SK-N-SH (cell line): ENCODE measurements at regions not wholly inside any gene's neighbourhood (a gene's known extent, or its start where the extent isn't known, plus 50 kb on each side); places are given as distances from the start of the nearest gene placed in this dataset.

Experiments
- CTCF ChIA-PET: fragments of 300-600, 350-600 bp; formaldehyde crosslinking; extraction: SDS; loops from one replicate; lab custom pipeline; 2021; lab: Yijun Ruan, JAX
- POLR2A ChIA-PET: fragments of 350-600 bp; sonication (Branson Sonifier 250); formaldehyde crosslinking; extraction: SDS; loops from one replicate; lab custom pipeline; 2020; ENCODE audit warnings: antibody characterized with exemption, inconsistent platforms; lab: Yijun Ruan, JAX
- DNase-seq: peaks from one replicate; pipeline ENCODE4 v3.0.0; 2012
- H2AFZ ChIP-seq: fragments of 200-600 bp; sonication (generic); 2 replicates; pipeline ENCODE4 v1.8.1; 2016; ENCODE audit warnings: antibody characterized with exemption, mild to moderate bottlenecking, low read depth
- H3F3A ChIP-seq: fragments of 200-600 bp; sonication (generic); replicated peaks from 2 replicates; pipeline ENCODE3; 2016; ENCODE audit warnings: antibody characterized with exemption, mild to moderate bottlenecking; ENCODE audit not compliant: insufficient read depth
- H3K27ac ChIP-seq, 2 experiments: fragments of 200-500 bp in 1 of 2; fragments of 200-600 bp in 1 of 2; sonication (Bioruptor generic) in 1 of 2; sonication (generic), shearing (Covaris generic) in 1 of 2; 2 replicates each; pipeline versions ENCODE4 v1.5.1 to v1.6.1; 2014 to 2016; ENCODE audit warnings: low read depth in 2 of 2, inconsistent platforms in 1 of 2, low read length in 1 of 2, mild to moderate bottlenecking in 1 of 2, mixed read lengths in 1 of 2
- H3K27me3 ChIP-seq: fragments of 200-600 bp; sonication (generic), shearing (Covaris generic); 2 replicates; pipeline ENCODE4 v1.6.1; 2016; ENCODE audit warnings: mixed run types; ENCODE audit not compliant: insufficient read depth
- H3K36me3 ChIP-seq, 2 experiments: fragments of 200-500 bp in 1 of 2; fragments of 200-600 bp in 1 of 2; sonication (Bioruptor generic) in 1 of 2; sonication (generic) in 1 of 2; replicated peaks in 1 of 2; 2 replicates each; pipeline versions ENCODE3 to v1.5.1; 2014 to 2016; ENCODE audit warnings: low read length in 1 of 2, mild to moderate bottlenecking in 1 of 2; ENCODE audit not compliant: insufficient read depth in 2 of 2, control insufficient read depth in 1 of 2
- H3K4me1 ChIP-seq, 2 experiments: fragments of 200-500 bp in 1 of 2; fragments of 200-600 bp in 1 of 2; sonication (Bioruptor generic) in 1 of 2; sonication (generic), shearing (Covaris generic) in 1 of 2; 2 replicates each; pipeline versions ENCODE4 v1.5.1 to v1.6.1; 2014 to 2016; ENCODE audit warnings: low read depth in 1 of 2, low read length in 1 of 2, mixed run types in 1 of 2; ENCODE audit not compliant: insufficient read depth in 2 of 2, control insufficient read depth in 1 of 2
- H3K4me2 ChIP-seq: fragments of 200-600 bp; sonication (generic), shearing (Covaris generic); 2 replicates; pipeline ENCODE4 v1.6.1; 2017; ENCODE audit warnings: mixed run types
- H3K4me3 ChIP-seq, 2 experiments: fragments of 200-500 bp in 1 of 2; fragments of 200-600 bp in 1 of 2; sonication (Bioruptor generic) in 1 of 2; sonication (generic), shearing (Covaris generic) in 1 of 2; 2 replicates each; pipeline versions ENCODE4 v1.5.1 to v1.8.1; 2014 to 2016; ENCODE audit warnings: low read depth in 2 of 2, inconsistent platforms in 1 of 2, low read length in 1 of 2, mild to moderate bottlenecking in 1 of 2, mixed read lengths in 1 of 2, moderate library complexity in 1 of 2
- H3K79me2 ChIP-seq: fragments of 200-600 bp; sonication (generic); 2 replicates; pipeline ENCODE4 v1.8.1; 2017; ENCODE audit warnings: mild to moderate bottlenecking; ENCODE audit not compliant: insufficient read depth
- H3K9ac ChIP-seq: fragments of 200-600 bp; sonication (generic); 2 replicates; pipeline ENCODE4 v1.6.1; 2017; ENCODE audit warnings: mixed run types
- H3K9me2 ChIP-seq: fragments of 200-600 bp; sonication (generic); 2 replicates; pipeline ENCODE4 v1.6.1; 2017; ENCODE audit warnings: mixed run types
- H3K9me3 ChIP-seq: fragments of 200-600 bp; sonication (generic); 2 replicates; pipeline ENCODE4 v1.6.1; 2017; ENCODE audit warnings: mixed run types, mild to moderate bottlenecking, moderate library complexity
- H4K20me1 ChIP-seq: fragments of 200-600 bp; sonication (generic); 2 replicates; pipeline ENCODE4 v1.6.1; 2017; ENCODE audit warnings: mild to moderate bottlenecking, mixed run types; ENCODE audit not compliant: insufficient read depth
- ELF1 ChIP-seq: IDR thresholded peaks from 2 replicates; pipeline ENCODE4 v1.4.0; 2012
- FOXJ3 ChIP-seq: sonication (generic); formaldehyde crosslinking; IDR thresholded peaks from 2 replicates; pipeline ENCODE4 v1.5.1; 2020; ENCODE audit warnings: mild to moderate bottlenecking, missing genetic modification reagents
- FOXM1 ChIP-seq: IDR thresholded peaks from 2 replicates; pipeline ENCODE4 v1.4.0; 2012; ENCODE audit warnings: low read depth, mild to moderate bottlenecking
- GABPA ChIP-seq: IDR thresholded peaks from 2 replicates; pipeline ENCODE4 v1.4.0; 2012; ENCODE audit warnings: low read depth, mild to moderate bottlenecking
- GATA2 ChIP-seq: sonication (generic); formaldehyde crosslinking; IDR thresholded peaks from 2 replicates; pipeline ENCODE4 v1.5.0; 2020; ENCODE audit warnings: mild to moderate bottlenecking, missing genetic modification reagents
- MEF2A ChIP-seq: IDR thresholded peaks from 2 replicates; pipeline ENCODE4 v1.4.0; 2012; ENCODE audit warnings: low read depth, borderline replicate concordance
- MXI1 ChIP-seq: IDR thresholded peaks from 2 replicates; pipeline ENCODE4 v1.6.1; 2012; ENCODE audit warnings: mild to moderate bottlenecking, low read depth, low read length, improper control_type of control experiment
- POLR2AphosphoS5 ChIP-seq: IDR thresholded peaks from 2 replicates; pipeline ENCODE4 v1.6.1; 2012; ENCODE audit warnings: low read depth, low read length
- RAD21 ChIP-seq: IDR thresholded peaks from 2 replicates; pipeline ENCODE4 v1.6.1; 2012; ENCODE audit warnings: mild to moderate bottlenecking, low read length
- RFX5 ChIP-seq: IDR thresholded peaks from 2 replicates; pipeline ENCODE4 v1.6.1; 2012; ENCODE audit warnings: mild to moderate bottlenecking, improper control_type of control experiment, low read length
- TAF1 ChIP-seq: IDR thresholded peaks from 2 replicates; pipeline ENCODE4 v1.6.1; 2012; ENCODE audit warnings: low read depth, mild to moderate bottlenecking, low read length, moderate library complexity, borderline replicate concordance
- TEAD4 ChIP-seq: IDR thresholded peaks from 2 replicates; pipeline ENCODE4 v1.4.0; 2012; ENCODE audit warnings: mild to moderate bottlenecking, borderline replicate concordance; ENCODE audit not compliant: insufficient read depth
- YY1 ChIP-seq: IDR thresholded peaks from 2 replicates; pipeline ENCODE4 v1.4.0; 2012; ENCODE audit warnings: low read depth, mild to moderate bottlenecking
- WGBS: methylation state at CpG from one replicate; pipeline ENCODE4 v1.1.6; 2017; ENCODE audit warnings: low lambda C conversion rate; 5-methylcytosine and 5-hydroxymethylcytosine counted together
- TF ChIP-seq, protein P1 (sequence below): IDR thresholded peaks from 2 replicates; pipeline ENCODE4 v1.6.1; 2012; ENCODE audit warnings: mild to moderate bottlenecking, low read depth, low read length, moderate library complexity
- TF ChIP-seq, protein P2 (sequence below): fragments of 150-350 bp; IDR thresholded peaks from 2 replicates; pipeline ENCODE4 v1.6.1; 2016; ENCODE audit warnings: mild to moderate bottlenecking, low read depth, low read length
- TF ChIP-seq, protein P3 (sequence below): fragments of 200-600 bp; sonication (generic); IDR thresholded peaks from 2 replicates; pipeline ENCODE4 v1.6.1; 2017; ENCODE audit warnings: antibody characterized with exemption, mild to moderate bottlenecking, moderate library complexity

DNA sequence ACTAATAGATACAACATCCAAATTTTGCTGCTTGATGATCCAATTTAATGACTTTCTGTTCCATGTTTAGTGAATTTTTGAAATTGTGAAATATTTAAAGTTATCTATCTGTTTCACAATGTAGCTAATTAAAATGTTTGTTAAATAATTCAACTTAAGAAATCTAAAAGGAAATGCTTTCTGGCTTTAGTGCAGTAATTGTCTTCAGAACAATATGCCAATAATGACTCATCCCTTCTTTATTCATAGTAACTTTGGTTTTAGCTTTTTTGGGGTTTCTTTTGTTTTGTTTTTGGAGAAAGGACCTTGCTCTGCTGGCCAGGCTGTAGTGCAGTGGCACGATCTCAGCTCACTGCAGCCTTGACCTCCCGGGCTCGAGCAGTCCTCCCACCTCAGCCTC, 479.2 kb upstream of the RGS6 start:
- Histone ChIP-seq H3K9ac (no peak overlapping the region), H3K36me3 (peaks cover 0 to 10% of the 10 kb centered on the region in 2 experiments), H4K20me1 (no peaks in the 10 kb centered on the region), H3K4me1 (peaks cover 0 to 2% of the 10 kb centered on the region in 2 experiments; a peak in 2 of 4 replicates), H3K27ac (no peak overlapping the region), H3K9me3 (no peaks in the 10 kb centered on the region), H2AFZ (no peak overlapping the region), H3K27me3 (no peaks in the 10 kb centered on the region), H3K4me2 (no peak overlapping the region), H3F3A (peaks cover 7% of the 10 kb centered on the region), H3K4me3 (no peak overlapping the region), H3K79me2 (peaks cover 51% of the 10 kb centered on the region), H3K9me2 (no peaks in the 10 kb centered on the region)
- ChIA-PET CTCF (interaction anchor here (0.7 kb wide), 1 partner anchor 216 kb away, joined by 3 read pairs; no protein-coding TSS in a partner anchor), POLR2A (no interaction called here)
- 93% methylated on average over 3 of the region's 3 CpGs for WGBS
- TF ChIP-seq RFX5, result no peak
- DNase-seq, result no peak

DNA sequence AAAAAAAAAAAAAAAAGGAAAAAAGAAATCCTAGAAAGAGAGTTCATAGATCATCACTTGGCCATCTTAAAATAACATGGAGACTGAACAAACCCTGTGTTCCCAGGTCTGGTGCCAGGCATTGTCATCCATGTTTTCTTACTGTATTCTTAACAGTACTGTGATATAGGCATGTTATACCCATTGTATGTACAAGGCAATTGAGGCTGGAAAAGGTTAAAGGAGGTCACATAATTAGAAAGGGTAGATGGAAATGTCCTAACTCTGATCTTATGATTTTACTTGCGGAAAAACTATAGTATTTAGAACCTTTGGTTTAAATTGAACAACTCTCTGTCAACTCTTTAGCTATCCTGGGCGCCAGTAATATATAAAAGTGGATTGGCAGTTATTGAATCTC, 478.2 kb upstream of the RGS6 start:
- WGBS, result 45% methylated on average over 2 of the region's 2 CpGs
- Histone ChIP-seq H3K4me3 (no peak overlapping the region), H3K4me2 (no peak overlapping the region), H3K4me1 (peaks cover 0 to 2% of the 10 kb centered on the region in 2 experiments; a peak in 2 of 4 replicates), H2AFZ (no peak overlapping the region), H4K20me1 (no peaks in the 10 kb centered on the region), H3K9ac (no peak overlapping the region), H3F3A (peaks cover 7% of the 10 kb centered on the region), H3K27me3 (no peaks in the 10 kb centered on the region), H3K36me3 (peaks cover 0 to 10% of the 10 kb centered on the region in 2 experiments), H3K9me3 (no peaks in the 10 kb centered on the region), H3K27ac (no peak overlapping the region), H3K79me2 (peaks cover 52% of the 10 kb centered on the region), H3K9me2 (no peaks in the 10 kb centered on the region)
- TF ChIP-seq, protein P1, sequence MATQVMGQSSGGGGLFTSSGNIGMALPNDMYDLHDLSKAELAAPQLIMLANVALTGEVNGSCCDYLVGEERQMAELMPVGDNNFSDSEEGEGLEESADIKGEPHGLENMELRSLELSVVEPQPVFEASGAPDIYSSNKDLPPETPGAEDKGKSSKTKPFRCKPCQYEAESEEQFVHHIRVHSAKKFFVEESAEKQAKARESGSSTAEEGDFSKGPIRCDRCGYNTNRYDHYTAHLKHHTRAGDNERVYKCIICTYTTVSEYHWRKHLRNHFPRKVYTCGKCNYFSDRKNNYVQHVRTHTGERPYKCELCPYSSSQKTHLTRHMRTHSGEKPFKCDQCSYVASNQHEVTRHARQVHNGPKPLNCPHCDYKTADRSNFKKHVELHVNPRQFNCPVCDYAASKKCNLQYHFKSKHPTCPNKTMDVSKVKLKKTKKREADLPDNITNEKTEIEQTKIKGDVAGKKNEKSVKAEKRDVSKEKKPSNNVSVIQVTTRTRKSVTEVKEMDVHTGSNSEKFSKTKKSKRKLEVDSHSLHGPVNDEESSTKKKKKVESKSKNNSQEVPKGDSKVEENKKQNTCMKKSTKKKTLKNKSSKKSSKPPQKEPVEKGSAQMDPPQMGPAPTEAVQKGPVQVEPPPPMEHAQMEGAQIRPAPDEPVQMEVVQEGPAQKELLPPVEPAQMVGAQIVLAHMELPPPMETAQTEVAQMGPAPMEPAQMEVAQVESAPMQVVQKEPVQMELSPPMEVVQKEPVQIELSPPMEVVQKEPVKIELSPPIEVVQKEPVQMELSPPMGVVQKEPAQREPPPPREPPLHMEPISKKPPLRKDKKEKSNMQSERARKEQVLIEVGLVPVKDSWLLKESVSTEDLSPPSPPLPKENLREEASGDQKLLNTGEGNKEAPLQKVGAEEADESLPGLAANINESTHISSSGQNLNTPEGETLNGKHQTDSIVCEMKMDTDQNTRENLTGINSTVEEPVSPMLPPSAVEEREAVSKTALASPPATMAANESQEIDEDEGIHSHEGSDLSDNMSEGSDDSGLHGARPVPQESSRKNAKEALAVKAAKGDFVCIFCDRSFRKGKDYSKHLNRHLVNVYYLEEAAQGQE, result no peak
- POLR2A ChIA-PET, result no interaction called here
- DNase-seq, result no peak
- CTCF ChIA-PET, result no interaction called here

DNA sequence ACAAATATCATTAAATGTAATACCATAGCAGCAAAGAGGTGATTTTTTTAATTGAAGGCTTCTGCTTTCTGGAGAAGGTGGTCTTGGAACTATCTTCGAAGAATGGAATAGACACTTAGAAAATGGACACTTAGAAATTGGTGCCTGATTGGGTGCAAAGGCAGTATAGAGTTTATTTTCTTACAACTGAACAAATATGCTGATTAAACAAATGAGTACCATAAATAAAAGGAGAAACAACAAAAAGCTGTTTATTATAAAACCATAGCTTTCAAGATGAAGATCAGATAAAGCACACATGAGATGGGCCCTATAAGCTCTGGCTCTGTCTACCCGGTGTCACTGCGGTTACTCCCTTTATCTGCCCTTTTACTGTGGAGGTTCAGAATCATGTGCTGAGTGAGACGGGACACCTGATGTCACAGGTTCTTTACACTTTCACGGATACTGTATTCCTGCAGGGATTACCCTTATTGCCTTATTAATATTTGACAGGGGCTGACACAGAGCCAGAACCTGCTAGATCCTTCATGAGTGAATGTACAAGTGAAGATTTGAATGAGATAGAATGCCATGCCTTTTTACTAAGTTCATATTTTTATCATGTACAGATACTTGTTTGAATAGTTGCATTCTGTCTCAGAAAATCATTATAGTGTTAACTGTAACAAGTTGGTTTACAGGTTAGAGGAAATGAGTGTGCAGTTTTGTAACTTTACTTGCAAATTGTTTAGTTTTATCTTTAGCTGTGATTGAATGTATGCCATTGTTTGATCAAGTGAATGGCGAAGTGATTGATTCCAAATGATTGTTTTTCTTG, 477.5 kb upstream of the RGS6 start:
- 79% methylated on average over 6 of the region's 6 CpGs for WGBS
- H3K4me3 ChIP-seq, result no peak overlapping the region
- H3K27ac ChIP-seq, result no peak overlapping the region
- peaks cover 56% of the 10 kb centered on the region for H3K79me2 ChIP-seq
- H3K36me3 ChIP-seq, result peaks cover 0 to 6% of the 10 kb centered on the region in 2 experiments
- H3K4me1 ChIP-seq, result peaks cover 0 to 2% of the 10 kb centered on the region in 2 experiments; a peak in 2 of 4 replicates
- no peaks in the 10 kb centered on the region for H3K9me3 ChIP-seq
- POLR2A ChIA-PET, result no interaction called here
- no peak for DNase-seq
- no peaks in the 10 kb centered on the region for H3K27me3 ChIP-seq
- H3F3A ChIP-seq, result peaks cover 3% of the 10 kb centered on the region
- no peaks in the 10 kb centered on the region for H4K20me1 ChIP-seq
- CTCF ChIA-PET, result no interaction called here
- H3K9me2 ChIP-seq, result no peaks in the 10 kb centered on the region
- H2AFZ ChIP-seq, result no peak overlapping the region
- no peak overlapping the region for H3K4me2 ChIP-seq
- H3K9ac ChIP-seq, result no peak overlapping the region
- TF ChIP-seq FOXJ3 (no peak), YY1 (no peak), ELF1 (no peak), MEF2A (no peak), MXI1 (no peak), POLR2AphosphoS5 (no peak), TAF1 (no peak), TEAD4 (no peak), RAD21 (no peak), GABPA (no peak), FOXM1 (no peak), GATA2 (CRISPR knock-in tag) (no peak)
- TF ChIP-seq, protein P2, sequence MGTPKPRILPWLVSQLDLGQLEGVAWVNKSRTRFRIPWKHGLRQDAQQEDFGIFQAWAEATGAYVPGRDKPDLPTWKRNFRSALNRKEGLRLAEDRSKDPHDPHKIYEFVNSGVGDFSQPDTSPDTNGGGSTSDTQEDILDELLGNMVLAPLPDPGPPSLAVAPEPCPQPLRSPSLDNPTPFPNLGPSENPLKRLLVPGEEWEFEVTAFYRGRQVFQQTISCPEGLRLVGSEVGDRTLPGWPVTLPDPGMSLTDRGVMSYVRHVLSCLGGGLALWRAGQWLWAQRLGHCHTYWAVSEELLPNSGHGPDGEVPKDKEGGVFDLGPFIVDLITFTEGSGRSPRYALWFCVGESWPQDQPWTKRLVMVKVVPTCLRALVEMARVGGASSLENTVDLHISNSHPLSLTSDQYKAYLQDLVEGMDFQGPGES, result no peak
- TF ChIP-seq, protein P3, sequence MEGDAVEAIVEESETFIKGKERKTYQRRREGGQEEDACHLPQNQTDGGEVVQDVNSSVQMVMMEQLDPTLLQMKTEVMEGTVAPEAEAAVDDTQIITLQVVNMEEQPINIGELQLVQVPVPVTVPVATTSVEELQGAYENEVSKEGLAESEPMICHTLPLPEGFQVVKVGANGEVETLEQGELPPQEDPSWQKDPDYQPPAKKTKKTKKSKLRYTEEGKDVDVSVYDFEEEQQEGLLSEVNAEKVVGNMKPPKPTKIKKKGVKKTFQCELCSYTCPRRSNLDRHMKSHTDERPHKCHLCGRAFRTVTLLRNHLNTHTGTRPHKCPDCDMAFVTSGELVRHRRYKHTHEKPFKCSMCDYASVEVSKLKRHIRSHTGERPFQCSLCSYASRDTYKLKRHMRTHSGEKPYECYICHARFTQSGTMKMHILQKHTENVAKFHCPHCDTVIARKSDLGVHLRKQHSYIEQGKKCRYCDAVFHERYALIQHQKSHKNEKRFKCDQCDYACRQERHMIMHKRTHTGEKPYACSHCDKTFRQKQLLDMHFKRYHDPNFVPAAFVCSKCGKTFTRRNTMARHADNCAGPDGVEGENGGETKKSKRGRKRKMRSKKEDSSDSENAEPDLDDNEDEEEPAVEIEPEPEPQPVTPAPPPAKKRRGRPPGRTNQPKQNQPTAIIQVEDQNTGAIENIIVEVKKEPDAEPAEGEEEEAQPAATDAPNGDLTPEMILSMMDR, result no peak
